B cell (primary cell): ENCODE measurements at regions not wholly inside any gene's neighbourhood (a gene's known extent, or its start where the extent isn't known, plus 50 kb on each side); places are given as distances from the start of the nearest gene placed in this dataset.

Experiments
- EZH2 ChIP-seq: IDR thresholded peaks from 2 replicates; pipeline ENCODE4 v1.6.1; 2012; ENCODE audit warnings: borderline replicate concordance, low read depth, mild to moderate bottlenecking, moderate library complexity, low read length; ENCODE audit not compliant: insufficient read depth, poor library complexity, severe bottlenecking
- TF ChIP-seq, protein P1 (sequence below): fragments of 200-600 bp; IDR thresholded peaks from one replicate; pipeline ENCODE4 v1.8.0; 2022; ENCODE audit warnings: antibody characterized with exemption, mild to moderate bottlenecking

DNA sequence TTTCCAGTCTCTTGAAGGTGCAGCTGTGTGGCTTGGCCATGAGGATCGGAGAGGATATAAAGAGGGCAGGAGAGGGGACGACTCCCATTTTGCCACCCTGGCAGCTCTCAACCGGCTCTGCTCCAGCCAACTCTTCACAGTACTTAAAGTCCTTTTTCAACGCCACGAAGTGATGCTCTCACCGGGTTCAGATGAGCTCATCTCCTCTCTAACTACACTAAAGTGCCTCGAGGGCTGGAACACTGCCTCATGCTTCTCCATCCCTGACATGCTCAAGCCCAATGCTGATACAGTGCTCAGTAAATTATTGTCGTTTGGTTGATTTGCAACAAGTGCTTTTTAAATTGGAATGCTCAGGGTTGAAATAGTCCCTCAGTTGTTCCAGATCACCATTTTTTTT lies 97.8 kb downstream of the GTPBP8 start:
- TF ChIP-seq, protein P1, sequence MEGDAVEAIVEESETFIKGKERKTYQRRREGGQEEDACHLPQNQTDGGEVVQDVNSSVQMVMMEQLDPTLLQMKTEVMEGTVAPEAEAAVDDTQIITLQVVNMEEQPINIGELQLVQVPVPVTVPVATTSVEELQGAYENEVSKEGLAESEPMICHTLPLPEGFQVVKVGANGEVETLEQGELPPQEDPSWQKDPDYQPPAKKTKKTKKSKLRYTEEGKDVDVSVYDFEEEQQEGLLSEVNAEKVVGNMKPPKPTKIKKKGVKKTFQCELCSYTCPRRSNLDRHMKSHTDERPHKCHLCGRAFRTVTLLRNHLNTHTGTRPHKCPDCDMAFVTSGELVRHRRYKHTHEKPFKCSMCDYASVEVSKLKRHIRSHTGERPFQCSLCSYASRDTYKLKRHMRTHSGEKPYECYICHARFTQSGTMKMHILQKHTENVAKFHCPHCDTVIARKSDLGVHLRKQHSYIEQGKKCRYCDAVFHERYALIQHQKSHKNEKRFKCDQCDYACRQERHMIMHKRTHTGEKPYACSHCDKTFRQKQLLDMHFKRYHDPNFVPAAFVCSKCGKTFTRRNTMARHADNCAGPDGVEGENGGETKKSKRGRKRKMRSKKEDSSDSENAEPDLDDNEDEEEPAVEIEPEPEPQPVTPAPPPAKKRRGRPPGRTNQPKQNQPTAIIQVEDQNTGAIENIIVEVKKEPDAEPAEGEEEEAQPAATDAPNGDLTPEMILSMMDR: no peak
- TF ChIP-seq EZH2: no peak
